Caco-2 (cell line): ENCODE measurements at regions not wholly inside any gene's neighbourhood (a gene's known extent, or its start where the extent isn't known, plus 50 kb on each side); places are given as distances from the start of the nearest gene placed in this dataset.

Source experiments
- BruUV-seq: library from RNA; stranded (reverse); fragments of 400-500 nt; replicated peaks from 2 replicates; lab custom pipeline; 2021; lab: Mats Ljungman, UMichigan
- CTCF ChIA-PET: fragments of 300-600 bp; sonication (Branson Sonifier 250); formaldehyde crosslinking; loops from one replicate; lab custom pipeline; 2022; ENCODE audit warnings: antibody characterized with exemption; lab: Charles Lee
- POLR2A ChIA-PET: fragments of 300-600 bp; sonication (Branson Sonifier 250); formaldehyde crosslinking; loops from one replicate; lab custom pipeline; 2022; ENCODE audit warnings: antibody characterized with exemption; lab: Charles Lee
- DNase-seq, 2 experiments: peaks; one replicate each; pipeline versions ENCODE4 v3.0.0 to v3.0.0-alpha.2; 2020 to 2022
- H3K27me3 ChIP-seq: replicated peaks from 2 replicates; pipeline ENCODE4 v1.6.0; 2011; ENCODE audit warnings: low read length; ENCODE audit not compliant: control insufficient read depth, insufficient read depth
- H3K36me3 ChIP-seq: 2 replicates; pipeline ENCODE4 v1.5.1; 2011; ENCODE audit warnings: low read length; ENCODE audit not compliant: control insufficient read depth, insufficient read depth
- H3K4me1 ChIP-seq: fragments of 250-450 bp; sonication (Bioruptor Pico); 2 replicates; pipeline ENCODE4 v1.5.1; 2020; ENCODE audit warnings: mild to moderate bottlenecking
- H3K4me3 ChIP-seq: 2 replicates; pipeline ENCODE4 v1.5.1; 2011; ENCODE audit warnings: low read depth, mild to moderate bottlenecking, control low read depth, low read length
- H3K9me3 ChIP-seq: fragments of 250-450 bp; sonication (Bioruptor Pico); 2 replicates; pipeline ENCODE4 v1.5.1; 2020; ENCODE audit warnings: mild to moderate bottlenecking, moderate library complexity
- H3K27ac Mint-ChIP-seq: one replicate; pipeline ENCODE4 v1.8.0; 2022; ENCODE audit warnings: mixed read lengths; ENCODE audit not compliant: unreplicated experiment
- H3K27me3 Mint-ChIP-seq: one replicate; pipeline ENCODE4 v1.8.0; 2022; ENCODE audit warnings: mixed read lengths; ENCODE audit not compliant: insufficient read depth, unreplicated experiment
- H3K36me3 Mint-ChIP-seq: one replicate; pipeline ENCODE4 v1.8.0; 2022; ENCODE audit warnings: mild to moderate bottlenecking, mixed read lengths; ENCODE audit not compliant: insufficient read depth, unreplicated experiment
- H3K4me1 Mint-ChIP-seq: one replicate; pipeline ENCODE4 v1.8.0; 2022; ENCODE audit warnings: low read depth, mixed read lengths; ENCODE audit not compliant: unreplicated experiment
- H3K4me3 Mint-ChIP-seq: one replicate; pipeline ENCODE4 v1.8.0; 2022; ENCODE audit warnings: mild to moderate bottlenecking, moderate library complexity, mixed read lengths; ENCODE audit not compliant: unreplicated experiment
- H3K9me3 Mint-ChIP-seq: one replicate; pipeline ENCODE4 v1.8.0; 2022; ENCODE audit warnings: mixed read lengths; ENCODE audit not compliant: unreplicated experiment
- intact Hi-C: fragments of 100-400 bp; cut with micrococcal nuclease; formaldehyde crosslinking; loops from one replicate; pipeline ENCODE4 v1.10.0; 2022; ENCODE audit not compliant: unreplicated experiment
- TF ChIP-seq, protein P1 (sequence below), 2 experiments: fragments of 200-600 bp in 1 of 2; IDR thresholded peaks; 1 replicate in 1 of 2; 2 replicates in 1 of 2; pipeline versions ENCODE4 v1.5.1 to v1.8.0; 2011 to 2022; ENCODE audit warnings: antibody characterized with exemption in 1 of 2, control low read depth in 1 of 2, inconsistent platforms in 1 of 2, low read depth in 1 of 2, low read length in 1 of 2, mild to moderate bottlenecking in 1 of 2, moderate library complexity in 1 of 2; ENCODE audit not compliant: insufficient read depth in 1 of 2, severe bottlenecking in 1 of 2, unreplicated experiment in 1 of 2

DNA sequence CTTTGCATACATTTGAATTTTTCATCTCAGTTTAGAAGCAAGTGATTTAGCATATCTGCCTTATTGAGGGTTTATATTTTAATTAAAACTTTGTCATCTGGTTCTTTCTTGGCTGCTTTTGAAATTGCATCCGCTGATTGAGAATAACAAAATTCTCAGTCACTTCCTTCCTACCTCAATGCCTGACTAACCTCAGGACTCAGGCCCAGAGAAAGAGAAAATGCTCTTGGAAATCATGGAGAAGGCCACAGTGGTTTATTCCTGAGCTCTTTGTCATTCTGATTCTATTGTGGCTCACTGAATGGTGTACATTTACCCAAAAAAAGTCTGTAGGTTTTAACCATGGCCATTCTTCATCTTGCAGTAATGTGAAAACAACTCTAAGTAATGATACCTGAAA lies 533.9 kb downstream of the TBL1XR1 start:
- Histone ChIP-seq H3K36me3 (no peaks in the 10 kb centered on the region), H3K4me3 (no peak overlapping the region), H3K27me3 (no peaks in the 10 kb centered on the region), H3K4me1 (no peaks in the 10 kb centered on the region), H3K9me3 (no peaks in the 10 kb centered on the region)
- TF ChIP-seq, protein P1, sequence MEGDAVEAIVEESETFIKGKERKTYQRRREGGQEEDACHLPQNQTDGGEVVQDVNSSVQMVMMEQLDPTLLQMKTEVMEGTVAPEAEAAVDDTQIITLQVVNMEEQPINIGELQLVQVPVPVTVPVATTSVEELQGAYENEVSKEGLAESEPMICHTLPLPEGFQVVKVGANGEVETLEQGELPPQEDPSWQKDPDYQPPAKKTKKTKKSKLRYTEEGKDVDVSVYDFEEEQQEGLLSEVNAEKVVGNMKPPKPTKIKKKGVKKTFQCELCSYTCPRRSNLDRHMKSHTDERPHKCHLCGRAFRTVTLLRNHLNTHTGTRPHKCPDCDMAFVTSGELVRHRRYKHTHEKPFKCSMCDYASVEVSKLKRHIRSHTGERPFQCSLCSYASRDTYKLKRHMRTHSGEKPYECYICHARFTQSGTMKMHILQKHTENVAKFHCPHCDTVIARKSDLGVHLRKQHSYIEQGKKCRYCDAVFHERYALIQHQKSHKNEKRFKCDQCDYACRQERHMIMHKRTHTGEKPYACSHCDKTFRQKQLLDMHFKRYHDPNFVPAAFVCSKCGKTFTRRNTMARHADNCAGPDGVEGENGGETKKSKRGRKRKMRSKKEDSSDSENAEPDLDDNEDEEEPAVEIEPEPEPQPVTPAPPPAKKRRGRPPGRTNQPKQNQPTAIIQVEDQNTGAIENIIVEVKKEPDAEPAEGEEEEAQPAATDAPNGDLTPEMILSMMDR (IDR thresholded peaks at IDR 0.05; ENCODE audit: insufficient read depth in 1 of 2, low read depth in 1 of 2, low read length in 1 of 2, severe bottlenecking in 1 of 2, unreplicated experiment in 1 of 2), result no peak
- ChIA-PET CTCF (no interaction called here), POLR2A (no interaction called here)
- H3K4me3 Mint-ChIP-seq, result no peak overlapping the region
- H3K9me3 Mint-ChIP-seq, result peaks cover 11% of the 10 kb centered on the region
- DNase-seq, result no peak
- H3K4me1 Mint-ChIP-seq, result no peaks in the 10 kb centered on the region
- BruUV-seq, result no TSS peak
- no peaks in the 10 kb centered on the region for H3K27me3 Mint-ChIP-seq
- intact Hi-C loops, result loop anchor here (10.0 kb wide), 1 partner anchor 149 kb away; no protein-coding TSS in a partner anchor
- no peak overlapping the region for H3K27ac Mint-ChIP-seq
- H3K36me3 Mint-ChIP-seq, result no peaks in the 10 kb centered on the region

DNA sequence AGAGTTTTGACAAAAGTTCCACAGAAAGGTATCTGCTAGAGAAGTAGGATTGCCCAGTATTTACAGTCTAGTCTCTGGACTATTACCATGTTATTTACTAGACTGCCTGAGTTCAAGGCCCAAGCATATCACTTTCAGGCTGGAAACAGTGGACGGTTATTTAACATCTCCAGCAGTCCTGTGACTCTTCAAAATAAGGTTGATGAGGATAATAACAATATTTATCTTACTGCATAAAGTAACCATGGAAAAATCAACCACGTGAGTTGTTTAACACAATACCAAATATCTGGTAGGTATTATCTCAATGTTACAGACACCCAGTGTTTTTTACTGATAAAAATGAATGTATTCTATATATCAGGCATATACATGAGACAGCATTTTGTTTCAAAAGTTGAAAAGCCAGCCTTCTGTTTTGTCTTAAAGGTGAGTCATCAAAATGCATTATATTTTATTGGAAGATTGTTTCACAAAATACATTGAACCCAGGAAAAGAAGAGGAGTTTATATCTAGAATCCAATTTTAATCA lies 535.8 kb downstream of the TBL1XR1 start:
- no peaks in the 10 kb centered on the region for H3K36me3 ChIP-seq
- DNase-seq, result no peak
- BruUV-seq, result no TSS peak
- no peaks in the 10 kb centered on the region for H3K9me3 ChIP-seq
- POLR2A ChIA-PET, result no interaction called here
- intact Hi-C loops, result loop anchor here (10.0 kb wide), 1 partner anchor 147 kb away; no protein-coding TSS in a partner anchor
- TF ChIP-seq, protein P1 (IDR thresholded peaks at IDR 0.05; ENCODE audit: insufficient read depth in 1 of 2, low read depth in 1 of 2, low read length in 1 of 2, severe bottlenecking in 1 of 2, unreplicated experiment in 1 of 2), result no peak
- H3K36me3 Mint-ChIP-seq, result no peaks in the 10 kb centered on the region
- no peak overlapping the region for H3K27ac Mint-ChIP-seq
- H3K4me3 Mint-ChIP-seq, result no peak overlapping the region
- H3K27me3 ChIP-seq, result no peaks in the 10 kb centered on the region
- no peaks in the 10 kb centered on the region for H3K27me3 Mint-ChIP-seq
- CTCF ChIA-PET, result no interaction called here
- no peaks in the 10 kb centered on the region for H3K4me1 Mint-ChIP-seq
- no peaks in the 10 kb centered on the region for H3K9me3 Mint-ChIP-seq
- H3K4me1 ChIP-seq, result no peaks in the 10 kb centered on the region
- no peak overlapping the region for H3K4me3 ChIP-seq

DNA sequence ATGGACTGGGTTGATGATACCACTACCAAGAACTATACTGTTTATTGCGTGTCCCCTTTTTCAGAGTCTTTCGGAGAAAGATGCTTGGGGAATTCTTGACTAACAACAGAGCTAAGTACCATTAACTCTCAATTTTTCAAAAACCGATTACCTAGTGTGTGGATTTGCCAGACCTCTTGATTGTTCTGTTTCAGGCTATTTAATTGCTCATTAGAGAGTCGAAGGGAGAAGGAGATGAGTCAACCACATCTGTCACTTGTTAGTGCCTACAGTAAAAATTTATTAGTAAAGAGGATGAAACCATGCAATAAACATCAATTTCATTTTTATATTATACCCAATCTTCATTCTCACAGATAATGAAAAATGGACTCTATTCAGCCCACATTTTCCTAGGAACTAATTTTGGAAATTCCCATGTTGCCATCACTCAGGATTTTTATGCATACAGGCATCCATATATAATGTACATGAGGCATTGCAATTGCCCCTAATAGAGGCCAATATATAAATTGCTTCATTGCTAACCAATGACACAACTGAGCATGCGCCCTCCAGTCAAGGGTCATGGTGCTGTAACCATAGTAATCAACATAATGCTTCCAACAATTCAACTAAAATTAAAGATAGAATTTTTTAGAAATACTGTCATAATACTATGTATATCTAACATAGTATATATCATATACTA lies 541.7 kb downstream of the TBL1XR1 start:
- Histone ChIP-seq H3K36me3 (no peaks in the 10 kb centered on the region), H3K4me3 (no peak overlapping the region), H3K4me1 (no peaks in the 10 kb centered on the region), H3K9me3 (no peaks in the 10 kb centered on the region), H3K27me3 (no peaks in the 10 kb centered on the region)
- H3K9me3 Mint-ChIP-seq, result no peaks in the 10 kb centered on the region
- TF ChIP-seq, protein P1 (IDR thresholded peaks at IDR 0.05; ENCODE audit: insufficient read depth in 1 of 2, low read depth in 1 of 2, low read length in 1 of 2, severe bottlenecking in 1 of 2, unreplicated experiment in 1 of 2), result no peak
- POLR2A ChIA-PET, result no interaction called here
- CTCF ChIA-PET, result no interaction called here
- H3K4me3 Mint-ChIP-seq, result no peak overlapping the region
- no peaks in the 10 kb centered on the region for H3K4me1 Mint-ChIP-seq
- H3K27ac Mint-ChIP-seq, result no peak overlapping the region
- H3K36me3 Mint-ChIP-seq, result no peaks in the 10 kb centered on the region
- no peak for DNase-seq
- no TSS peak for BruUV-seq
- no peaks in the 10 kb centered on the region for H3K27me3 Mint-ChIP-seq
- intact Hi-C loops, result no loop called here
